ENCODE measurements at regions not wholly inside any gene's neighbourhood (a gene's known extent, or its start where the extent isn't known, plus 50 kb on each side); places are given as distances from the start of the nearest gene placed in this dataset.

DNA sequence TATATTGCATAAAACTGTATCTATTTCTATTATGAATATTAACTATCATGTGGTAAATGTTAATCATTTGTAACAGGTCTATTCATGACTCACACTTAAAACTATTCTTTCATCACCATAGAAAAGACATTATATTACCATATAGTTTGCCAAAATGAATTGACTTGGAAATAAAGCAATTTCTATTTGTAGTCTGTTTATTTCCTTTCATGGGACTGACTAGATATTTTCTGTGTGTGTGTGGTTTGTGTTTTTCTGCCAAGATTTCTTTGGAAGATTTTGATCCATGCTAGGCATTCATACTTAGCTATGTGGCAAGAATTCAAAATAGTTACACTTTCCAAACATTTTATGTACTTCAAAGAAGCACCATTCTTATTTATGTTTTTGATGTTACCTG, 522.5 kb upstream of the AGTR1 start:
- intact Hi-C loops (cut with DNase I; ENCODE audit: low total_unique reads): no loop called here
- no peak for DNase-seq

GRCh38 chr3:148178503-148178902, 519.2 kb upstream of the AGTR1 start:
- no peak for DNase-seq
- H3K9me3 ChIP-seq: no peaks in the 10 kb centered on the region
- H3K36me3 ChIP-seq: no peaks in the 10 kb centered on the region
- in situ Hi-C loops (cut with MboI; ENCODE audit: low sequenced_read_pairs in 4 of 4): no loop called here
- H3K4me3 ChIP-seq: no peak overlapping the region
- TF ChIP-seq, protein P1, sequence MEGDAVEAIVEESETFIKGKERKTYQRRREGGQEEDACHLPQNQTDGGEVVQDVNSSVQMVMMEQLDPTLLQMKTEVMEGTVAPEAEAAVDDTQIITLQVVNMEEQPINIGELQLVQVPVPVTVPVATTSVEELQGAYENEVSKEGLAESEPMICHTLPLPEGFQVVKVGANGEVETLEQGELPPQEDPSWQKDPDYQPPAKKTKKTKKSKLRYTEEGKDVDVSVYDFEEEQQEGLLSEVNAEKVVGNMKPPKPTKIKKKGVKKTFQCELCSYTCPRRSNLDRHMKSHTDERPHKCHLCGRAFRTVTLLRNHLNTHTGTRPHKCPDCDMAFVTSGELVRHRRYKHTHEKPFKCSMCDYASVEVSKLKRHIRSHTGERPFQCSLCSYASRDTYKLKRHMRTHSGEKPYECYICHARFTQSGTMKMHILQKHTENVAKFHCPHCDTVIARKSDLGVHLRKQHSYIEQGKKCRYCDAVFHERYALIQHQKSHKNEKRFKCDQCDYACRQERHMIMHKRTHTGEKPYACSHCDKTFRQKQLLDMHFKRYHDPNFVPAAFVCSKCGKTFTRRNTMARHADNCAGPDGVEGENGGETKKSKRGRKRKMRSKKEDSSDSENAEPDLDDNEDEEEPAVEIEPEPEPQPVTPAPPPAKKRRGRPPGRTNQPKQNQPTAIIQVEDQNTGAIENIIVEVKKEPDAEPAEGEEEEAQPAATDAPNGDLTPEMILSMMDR (IDR thresholded peaks at IDR 0.05 in 4 of 5, conservative IDR thresholded peaks at IDR 0.05 in 1 of 5): no peak
- no peak overlapping the region for H3K27ac ChIP-seq
- intact Hi-C loops (cut with DNase I; ENCODE audit: low total_unique reads): no loop called here
- no peaks in the 10 kb centered on the region for H3K27me3 ChIP-seq
- H3K4me1 ChIP-seq: no peaks in the 10 kb centered on the region
- no peak for ATAC-seq

More for the DNA sequence above, 522.5 kb upstream of the AGTR1 start:
- Histone ChIP-seq H3K27ac (no peak overlapping the region), H3K36me3 (no peaks in the 10 kb centered on the region), H3K4me1 (no peaks in the 10 kb centered on the region), H3K9me3 (no peaks in the 10 kb centered on the region), H3K27me3 (no peaks in the 10 kb centered on the region), H3K4me3 (no peak overlapping the region)
- TF ChIP-seq, protein P1 (IDR thresholded peaks at IDR 0.05 in 4 of 5, conservative IDR thresholded peaks at IDR 0.05 in 1 of 5): no peak
- no peak for TF ChIP-seq POLR2A (IDR thresholded peaks at IDR 0.05)
- ATAC-seq: no peak
- in situ Hi-C loops (cut with MboI; ENCODE audit: low sequenced_read_pairs in 4 of 4): no loop called here

- intact Hi-C loops (cut with DNase I; ENCODE audit: low total_unique reads): no loop called here
- DNase-seq: no peak
- Histone ChIP-seq H3K9me3 (no peaks in the 10 kb centered on the region), H3K27me3 (no peaks in the 10 kb centered on the region), H3K4me1 (no peaks in the 10 kb centered on the region), H3K4me3 (no peak overlapping the region), H3K27ac (no peak overlapping the region), H3K36me3 (no peaks in the 10 kb centered on the region)
- TF ChIP-seq, protein P1 (IDR thresholded peaks at IDR 0.05 in 4 of 5, conservative IDR thresholded peaks at IDR 0.05 in 1 of 5): no peak
- no peak for TF ChIP-seq POLR2A (IDR thresholded peaks at IDR 0.05)
- in situ Hi-C loops (cut with MboI; ENCODE audit: low sequenced_read_pairs in 4 of 4): no loop called here
- no peak for ATAC-seq
Measured at GRCh38 chr3:148184798-148185197, 512.9 kb upstream of the AGTR1 start.

DNA sequence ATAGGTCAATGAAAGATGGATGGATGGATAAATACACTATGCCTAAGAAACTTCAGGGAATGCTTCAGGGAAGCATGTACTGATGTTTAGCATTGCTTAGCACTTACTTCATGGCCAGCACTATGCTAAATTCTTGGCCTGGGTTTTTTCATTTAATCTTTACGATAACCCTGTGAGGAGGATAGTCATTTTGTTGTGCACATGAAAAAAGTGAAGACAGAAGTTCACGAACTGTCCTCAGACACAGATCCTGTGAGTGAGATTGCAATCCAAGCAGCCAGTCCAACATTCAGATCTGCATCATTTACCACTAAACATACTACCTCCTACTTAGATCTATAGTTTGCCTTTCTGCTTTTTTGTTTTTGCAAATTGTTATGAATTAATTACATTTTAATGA, 510.8 kb upstream of the AGTR1 start:
- Histone ChIP-seq H3K36me3 (no peaks in the 10 kb centered on the region), H3K27ac (no peak overlapping the region), H3K27me3 (no peaks in the 10 kb centered on the region), H3K4me1 (no peaks in the 10 kb centered on the region), H3K4me3 (no peak overlapping the region), H3K9me3 (no peaks in the 10 kb centered on the region)
- in situ Hi-C loops (cut with MboI; ENCODE audit: low sequenced_read_pairs in 4 of 4) (no loop called here), intact Hi-C loops (cut with DNase I; ENCODE audit: low total_unique reads) (no loop called here)
- DNase-seq (no peak), ATAC-seq (no peak)
- TF ChIP-seq, protein P1 (IDR thresholded peaks at IDR 0.05 in 4 of 5, conservative IDR thresholded peaks at IDR 0.05 in 1 of 5): no peak
- no peak for TF ChIP-seq POLR2A (IDR thresholded peaks at IDR 0.05)

GRCh38 chr3:148187296-148187695, 510.4 kb upstream of the AGTR1 start:
- H3K9me3 ChIP-seq: no peaks in the 10 kb centered on the region
- ATAC-seq (no peak), DNase-seq (no peak)
- H3K4me3 ChIP-seq: no peak overlapping the region
- TF ChIP-seq, protein P1 (IDR thresholded peaks at IDR 0.05 in 4 of 5, conservative IDR thresholded peaks at IDR 0.05 in 1 of 5): no peak
- no peak for TF ChIP-seq POLR2A (IDR thresholded peaks at IDR 0.05)
- intact Hi-C loops (cut with DNase I; ENCODE audit: low total_unique reads) (no loop called here), in situ Hi-C loops (cut with MboI; ENCODE audit: low sequenced_read_pairs in 4 of 4) (no loop called here)
- H3K4me1 ChIP-seq: no peaks in the 10 kb centered on the region
- no peak overlapping the region for H3K27ac ChIP-seq
- no peaks in the 10 kb centered on the region for H3K27me3 ChIP-seq
- H3K36me3 ChIP-seq: no peaks in the 10 kb centered on the region
